HCT116 (cell line): ENCODE measurements at regions not wholly inside any gene's neighbourhood (a gene's known extent, or its start where the extent isn't known, plus 50 kb on each side); places are given as distances from the start of the nearest gene placed in this dataset.

ENCODE experiments used
- ATAC-seq: fragments of 200-7000 bp; cut with Tn5 transposase; 2 replicates; pipeline ENCODE4 v1.9.1; 2020; ENCODE audit warnings: mild to moderate bottlenecking, moderate library complexity
- BruUV-seq: library from RNA; stranded (reverse); fragments of 400-500 nt; replicated peaks from 2 replicates; lab custom pipeline; 2021; lab: Mats Ljungman, UMichigan
- CTCF ChIA-PET: fragments of 300-600 bp; sonication (Branson Sonifier 250); formaldehyde crosslinking; loops from one replicate; lab custom pipeline; 2021; ENCODE audit warnings: antibody characterized with exemption; lab: Charles Lee
- POLR2A ChIA-PET: fragments of 300-600, 350-600 bp; sonication (Branson Sonifier 250); formaldehyde crosslinking; loops from one replicate; lab custom pipeline; 2021; ENCODE audit warnings: antibody characterized with exemption; lab: Charles Lee
- RAD21 ChIA-PET, 2 experiments: fragments of 300-600 bp; sonication (Branson Sonifier 250); formaldehyde crosslinking; loops; one replicate each; lab custom pipeline; 2023; ENCODE audit warnings: low total read pairs in 2 of 2; ENCODE audit not compliant: uncharacterized antibody in 2 of 2, unreplicated experiment in 2 of 2, low non-redundant PET in 1 of 2; lab: Charles Lee
- DNase-seq: peaks from one replicate; pipeline ENCODE4 v3.0.0-alpha.2; 2010; ENCODE audit warnings: low read depth, low spot score
- H2AFZ ChIP-seq: fragments of 200-600 bp; shearing (Covaris generic), sonication (generic); 2 replicates; pipeline ENCODE4 v1.6.1; 2017; ENCODE audit warnings: low read depth, mixed run types, mixed read lengths, antibody characterized with exemption, low read length; ENCODE audit not compliant: poor library complexity, severe bottlenecking
- H3K27ac ChIP-seq: 2 replicates; pipeline ENCODE4 v1.5.1; 2012; ENCODE audit warnings: low read depth, low read length
- H3K27me3 ChIP-seq: fragments of 200-600 bp; sonication (generic); 2 replicates; pipeline ENCODE4 v1.6.1; 2016; ENCODE audit warnings: mixed run types, low read length, mixed read lengths; ENCODE audit not compliant: insufficient read depth
- H3K36me3 ChIP-seq, 2 experiments: fragments of 200-500 bp in 1 of 2; fragments of 200-600 bp in 1 of 2; sonication (Bioruptor generic) in 1 of 2; sonication (generic) in 1 of 2; 2 replicates each; pipeline versions ENCODE4 v1.5.1 to v1.6.1; 2014 to 2016; ENCODE audit warnings: low read length in 2 of 2, inconsistent platforms in 1 of 2, mixed read lengths in 1 of 2, mixed run types in 1 of 2; ENCODE audit not compliant: insufficient read depth in 2 of 2, control insufficient read depth in 1 of 2
- H3K4me1 ChIP-seq, 2 experiments: fragments of 200-600 bp in 1 of 2; sonication (generic) in 1 of 2; 2 replicates each; pipeline versions ENCODE4 v1.5.1 to v1.6.1; 2012 to 2017; ENCODE audit warnings: low read length in 2 of 2, inconsistent platforms in 1 of 2, mild to moderate bottlenecking in 1 of 2, mixed read lengths in 1 of 2, mixed run types in 1 of 2, moderate library complexity in 1 of 2; ENCODE audit not compliant: insufficient read depth in 2 of 2, control insufficient read depth in 1 of 2
- H3K4me2 ChIP-seq: fragments of 200-600 bp; sonication (generic); 2 replicates; pipeline ENCODE4 v1.6.1; 2017; ENCODE audit warnings: mixed run types, low read length, mixed read lengths
- H3K4me3 ChIP-seq, 2 experiments: fragments of 200-600 bp in 1 of 2; sonication (generic) in 1 of 2; replicated peaks in 1 of 2; 2 replicates each; pipeline ENCODE4 v1.5.1; 2011 to 2016; ENCODE audit warnings: low read length in 2 of 2, control low read depth in 1 of 2, low read depth in 1 of 2, mild to moderate bottlenecking in 1 of 2, mixed read lengths in 1 of 2, mixed run types in 1 of 2
- H3K79me2 ChIP-seq: fragments of 200-600 bp; sonication (generic); 2 replicates; pipeline ENCODE4 v1.6.1; 2017; ENCODE audit warnings: mild to moderate bottlenecking, mixed run types, low read length, moderate library complexity, mixed read lengths; ENCODE audit not compliant: insufficient read depth
- H3K9ac ChIP-seq: fragments of 200-600 bp; sonication (generic); 2 replicates; pipeline ENCODE4 v1.6.1; 2016; ENCODE audit warnings: low read length, mixed read lengths
- H3K9me2 ChIP-seq: fragments of 200-600 bp; sonication (generic), shearing (Covaris generic); 2 replicates; pipeline ENCODE4 v1.6.1; 2017; ENCODE audit warnings: mixed run types, mild to moderate bottlenecking, moderate library complexity; ENCODE audit not compliant: insufficient read depth
- H3K9me3 ChIP-seq, 2 experiments: fragments of 200-500 bp in 1 of 2; fragments of 200-600 bp in 1 of 2; sonication (Bioruptor generic) in 1 of 2; sonication (generic) in 1 of 2; 2 replicates each; pipeline ENCODE4 v1.6.1; 2014 to 2017; ENCODE audit warnings: low read length in 2 of 2, mixed read lengths in 2 of 2, inconsistent platforms in 1 of 2, low read depth in 1 of 2, mild to moderate bottlenecking in 1 of 2, mixed run types in 1 of 2, moderate library complexity in 1 of 2; ENCODE audit not compliant: control insufficient read depth in 1 of 2, insufficient read depth in 1 of 2
- H4K20me1 ChIP-seq: fragments of 200-600 bp; sonication (generic), shearing (Covaris generic); 2 replicates; pipeline ENCODE4 v1.6.1; 2017; ENCODE audit warnings: mixed run types, mild to moderate bottlenecking, moderate library complexity; ENCODE audit not compliant: insufficient read depth
- CBX3 ChIP-seq: IDR thresholded peaks from 2 replicates; pipeline ENCODE4 v1.6.1; 2012; ENCODE audit warnings: low read depth
- ELF1 ChIP-seq: IDR thresholded peaks from 2 replicates; pipeline ENCODE4 v1.6.1; 2012; ENCODE audit warnings: low read depth, borderline replicate concordance
- JUND ChIP-seq: IDR thresholded peaks from 2 replicates; pipeline ENCODE4 v1.6.1; 2012
- RAD21 ChIP-seq: IDR thresholded peaks from 2 replicates; pipeline ENCODE4 v1.6.1; 2012; ENCODE audit warnings: low read depth, mild to moderate bottlenecking
- SRF ChIP-seq: IDR thresholded peaks from 2 replicates; pipeline ENCODE4 v1.6.1; 2012; ENCODE audit warnings: low read depth
- intact Hi-C: fragments of 100-400 bp; cut with micrococcal nuclease; formaldehyde crosslinking; loops from 2 replicates; pipeline ENCODE4 v1.10.0; 2022
- TF ChIP-seq, protein P1 (sequence below): IDR thresholded peaks from 2 replicates; pipeline ENCODE4 v1.6.1; 2012; ENCODE audit warnings: low read depth
- TF ChIP-seq, protein P2 (sequence below): IDR thresholded peaks from 2 replicates; pipeline ENCODE4 v1.6.1; 2011; ENCODE audit warnings: mild to moderate bottlenecking, low read length, moderate library complexity; ENCODE audit not compliant: insufficient replicate concordance; ENCODE audit errors: extremely low read depth

- Histone ChIP-seq H3K9me2 (no peaks in the 10 kb centered on the region), H3K9ac (no peak overlapping the region), H3K4me3 (no peak overlapping the region), H3K36me3 (no peaks in the 10 kb centered on the region), H3K27me3 (no peaks in the 10 kb centered on the region), H3K27ac (no peak overlapping the region), H4K20me1 (no peaks in the 10 kb centered on the region), H2AFZ (no peak overlapping the region), H3K9me3 (peaks cover 7 to 9% of the 10 kb centered on the region in 2 experiments; a peak in 2 of 4 replicates), H3K79me2 (no peaks in the 10 kb centered on the region), H3K4me1 (peaks cover 27 to 40% of the 10 kb centered on the region in 2 experiments), H3K4me2 (no peak overlapping the region)
- ATAC-seq (no peak), DNase-seq (no peak)
- no TSS peak for BruUV-seq
- no peak for TF ChIP-seq JUND
- no peak for TF ChIP-seq SRF
- TF ChIP-seq, protein P1, sequence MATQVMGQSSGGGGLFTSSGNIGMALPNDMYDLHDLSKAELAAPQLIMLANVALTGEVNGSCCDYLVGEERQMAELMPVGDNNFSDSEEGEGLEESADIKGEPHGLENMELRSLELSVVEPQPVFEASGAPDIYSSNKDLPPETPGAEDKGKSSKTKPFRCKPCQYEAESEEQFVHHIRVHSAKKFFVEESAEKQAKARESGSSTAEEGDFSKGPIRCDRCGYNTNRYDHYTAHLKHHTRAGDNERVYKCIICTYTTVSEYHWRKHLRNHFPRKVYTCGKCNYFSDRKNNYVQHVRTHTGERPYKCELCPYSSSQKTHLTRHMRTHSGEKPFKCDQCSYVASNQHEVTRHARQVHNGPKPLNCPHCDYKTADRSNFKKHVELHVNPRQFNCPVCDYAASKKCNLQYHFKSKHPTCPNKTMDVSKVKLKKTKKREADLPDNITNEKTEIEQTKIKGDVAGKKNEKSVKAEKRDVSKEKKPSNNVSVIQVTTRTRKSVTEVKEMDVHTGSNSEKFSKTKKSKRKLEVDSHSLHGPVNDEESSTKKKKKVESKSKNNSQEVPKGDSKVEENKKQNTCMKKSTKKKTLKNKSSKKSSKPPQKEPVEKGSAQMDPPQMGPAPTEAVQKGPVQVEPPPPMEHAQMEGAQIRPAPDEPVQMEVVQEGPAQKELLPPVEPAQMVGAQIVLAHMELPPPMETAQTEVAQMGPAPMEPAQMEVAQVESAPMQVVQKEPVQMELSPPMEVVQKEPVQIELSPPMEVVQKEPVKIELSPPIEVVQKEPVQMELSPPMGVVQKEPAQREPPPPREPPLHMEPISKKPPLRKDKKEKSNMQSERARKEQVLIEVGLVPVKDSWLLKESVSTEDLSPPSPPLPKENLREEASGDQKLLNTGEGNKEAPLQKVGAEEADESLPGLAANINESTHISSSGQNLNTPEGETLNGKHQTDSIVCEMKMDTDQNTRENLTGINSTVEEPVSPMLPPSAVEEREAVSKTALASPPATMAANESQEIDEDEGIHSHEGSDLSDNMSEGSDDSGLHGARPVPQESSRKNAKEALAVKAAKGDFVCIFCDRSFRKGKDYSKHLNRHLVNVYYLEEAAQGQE: no peak
- TF ChIP-seq CBX3: no peak
- TF ChIP-seq, protein P2, sequence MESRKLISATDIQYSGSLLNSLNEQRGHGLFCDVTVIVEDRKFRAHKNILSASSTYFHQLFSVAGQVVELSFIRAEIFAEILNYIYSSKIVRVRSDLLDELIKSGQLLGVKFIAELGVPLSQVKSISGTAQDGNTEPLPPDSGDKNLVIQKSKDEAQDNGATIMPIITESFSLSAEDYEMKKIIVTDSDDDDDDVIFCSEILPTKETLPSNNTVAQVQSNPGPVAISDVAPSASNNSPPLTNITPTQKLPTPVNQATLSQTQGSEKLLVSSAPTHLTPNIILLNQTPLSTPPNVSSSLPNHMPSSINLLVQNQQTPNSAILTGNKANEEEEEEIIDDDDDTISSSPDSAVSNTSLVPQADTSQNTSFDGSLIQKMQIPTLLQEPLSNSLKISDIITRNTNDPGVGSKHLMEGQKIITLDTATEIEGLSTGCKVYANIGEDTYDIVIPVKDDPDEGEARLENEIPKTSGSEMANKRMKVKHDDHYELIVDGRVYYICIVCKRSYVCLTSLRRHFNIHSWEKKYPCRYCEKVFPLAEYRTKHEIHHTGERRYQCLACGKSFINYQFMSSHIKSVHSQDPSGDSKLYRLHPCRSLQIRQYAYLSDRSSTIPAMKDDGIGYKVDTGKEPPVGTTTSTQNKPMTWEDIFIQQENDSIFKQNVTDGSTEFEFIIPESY: no peak
- TF ChIP-seq RAD21: no peak
- TF ChIP-seq ELF1: no peak
- POLR2A ChIA-PET: no interaction called here
- RAD21 ChIA-PET: interaction anchor here in 1 of 2 experiments (1.4 kb wide), 1 partner anchor 47 kb away, joined by 4 read pairs; no protein-coding TSS in a partner anchor
- CTCF ChIA-PET: interaction anchor here (1.4 to 2.5 kb wide), 3 partner anchors 47 to 190 kb away, joined by 3 to 7 read pairs (median 5); partner anchors contain the start of gene NCOA3
- intact Hi-C loops: no loop called here
Measured at GRCh38 chr20:47430862-47431588, 70.7 kb upstream of the NCOA3 start.
